ENCODE measurements at regions not wholly inside any gene's neighbourhood (a gene's known extent, or its start where the extent isn't known, plus 50 kb on each side); places are given as distances from the start of the nearest gene placed in this dataset.

GRCh38 chr6:14987490-14987889 lies 258.4 kb upstream of the JARID2 start:
- 61% methylated on average over 4 of the region's 4 CpGs for WGBS (ENCODE audit: low lambda C conversion rate)
- no peak overlapping the region for H3K27ac ChIP-seq (ENCODE audit: low read depth in 2 of 2, low read length in 1 of 2)
- H3K4me2 ChIP-seq: no peak overlapping the region
- TF ChIP-seq USF1 (IDR thresholded peaks at IDR 0.05; ENCODE audit: borderline replicate concordance, low read depth): no peak
- TF ChIP-seq CTCF (IDR thresholded peaks at IDR 0.05): no peak
- TF ChIP-seq IRF3 (IDR thresholded peaks at IDR 0.05; ENCODE audit: low read depth, low read length): no peak
- no peak for TF ChIP-seq EZH2phosphoT487 (IDR thresholded peaks at IDR 0.05; ENCODE audit: borderline replicate concordance, low read depth)
- no peak for TF ChIP-seq MEF2A (IDR thresholded peaks at IDR 0.05; ENCODE audit: borderline replicate concordance, low read depth)
- no peak for TF ChIP-seq RXRA (IDR thresholded peaks at IDR 0.05; ENCODE audit: borderline replicate concordance, low read depth)
- TF ChIP-seq FOXM1 (IDR thresholded peaks at IDR 0.05; ENCODE audit: low read depth): no peak
- no peak for TF ChIP-seq MAX (IDR thresholded peaks at IDR 0.05; ENCODE audit: low read depth)
- no peak for TF ChIP-seq RCOR1 (IDR thresholded peaks at IDR 0.05; ENCODE audit: low read length)
- no peak for TF ChIP-seq GABPA (IDR thresholded peaks at IDR 0.05; ENCODE audit: low read depth)
- TF ChIP-seq REST (IDR thresholded peaks at IDR 0.05; ENCODE audit: low read depth, low read length): no peak
- no peak for TF ChIP-seq RFX5 (IDR thresholded peaks at IDR 0.05; ENCODE audit: low read length)
- TF ChIP-seq MXI1 (IDR thresholded peaks at IDR 0.05; ENCODE audit: low read depth, low read length): no peak
- TF ChIP-seq YY1 (IDR thresholded peaks at IDR 0.05; ENCODE audit: low read depth): no peak
- TF ChIP-seq PBX3 (IDR thresholded peaks at IDR 0.05): no peak
- TF ChIP-seq FOSL2 (IDR thresholded peaks at IDR 0.05; ENCODE audit: borderline replicate concordance, low read depth): no peak
- TF ChIP-seq ZBTB33 (IDR thresholded peaks at IDR 0.05; ENCODE audit: borderline replicate concordance, low read depth): no peak
- no peak overlapping the region for H3K4me3 ChIP-seq (ENCODE audit: low read depth in 2 of 2, low read length in 1 of 2)
- no peaks in the 10 kb centered on the region for H4K20me1 ChIP-seq (ENCODE audit: insufficient read depth)
- POLR2A ChIA-PET: no interaction called here
- H3K4me1 ChIP-seq (ENCODE audit: control insufficient read depth in 1 of 2, insufficient read depth in 2 of 2, low read depth in 1 of 2, low read length in 1 of 2): no peaks in the 10 kb centered on the region
- no peak overlapping the region for H2AFZ ChIP-seq (ENCODE audit: low read depth)
- H3K36me3 ChIP-seq (replicated peaks in 1 of 2; ENCODE audit: control insufficient read depth in 1 of 2, insufficient read depth in 2 of 2, low read length in 1 of 2): no peaks in the 10 kb centered on the region
- DNase-seq: no peak
- no peak overlapping the region for H3K9ac ChIP-seq
- H3K9me3 ChIP-seq: no peaks in the 10 kb centered on the region
- H3K9me2 ChIP-seq: no peaks in the 10 kb centered on the region
- no peaks in the 10 kb centered on the region for H3K27me3 ChIP-seq (ENCODE audit: insufficient read depth)
- H3K79me2 ChIP-seq (ENCODE audit: insufficient read depth): no peaks in the 10 kb centered on the region
- CTCF ChIA-PET: no interaction called here
- H3F3A ChIP-seq (replicated peaks; ENCODE audit: insufficient read depth): no peaks in the 10 kb centered on the region

All from SK-N-SH (cell line).